HepG2 (cell line): ENCODE measurements at regions not wholly inside any gene's neighbourhood (a gene's known extent, or its start where the extent isn't known, plus 50 kb on each side); places are given as distances from the start of the nearest gene placed in this dataset.

Experiments used
- ATAC-seq: fragments of 200-7000 bp; cut with Tn5 transposase; 3 replicates; pipeline ENCODE4 v1.9.1; 2020; ENCODE audit warnings: mild to moderate bottlenecking, moderate library complexity
- BruUV-seq: library from RNA; stranded (reverse); fragments of 400-500 nt; replicated peaks from 2 replicates; lab custom pipeline; 2021; lab: Mats Ljungman, UMichigan
- CTCF ChIA-PET: fragments of 300-600 bp; formaldehyde crosslinking; extraction: SDS; loops from one replicate; lab custom pipeline; 2021; ENCODE audit warnings: low total read pairs, inconsistent platforms, low intra/inter-chr PET ratio; lab: Yijun Ruan, JAX
- POLR2A ChIA-PET: fragments of 350-600 bp; sonication (Branson Sonifier 250); formaldehyde crosslinking; loops from one replicate; lab custom pipeline; 2020; ENCODE audit warnings: antibody characterized with exemption, inconsistent platforms; lab: Yijun Ruan, JAX
- DNase-seq: peaks from one replicate; pipeline ENCODE4 v3.0.0-alpha.2; 2015; ENCODE audit warnings: low spot score
- FAIRE-seq: peaks from 3 replicates; lab custom pipeline; 2011; peaks lifted over from hg19 to GRCh38; lab: Jason Lieb, UNC
- H2AFZ ChIP-seq: one replicate; pipeline ENCODE4 v1.6.1; 2011; ENCODE audit warnings: low read length, inconsistent platforms
- H3K27ac ChIP-seq: fragments of 300-600 bp; 3 replicates; pipeline ENCODE4 v1.8.0; 2011; ENCODE audit warnings: mixed run types, mild to moderate bottlenecking, mixed read lengths, low read length, inconsistent platforms; ENCODE audit not compliant: insufficient read depth; ENCODE audit errors: extremely low read length
- H3K27me3 ChIP-seq, 2 experiments: fragments of 200-600 bp in 1 of 2; 2 replicates in 1 of 2; 3 replicates in 1 of 2; pipeline versions ENCODE4 v1.6.0 to v1.8.0; 2011; ENCODE audit warnings: low read length in 2 of 2, mild to moderate bottlenecking in 2 of 2, moderate library complexity in 2 of 2, inconsistent platforms in 1 of 2; ENCODE audit not compliant: insufficient read depth in 2 of 2, control insufficient read depth in 1 of 2
- H3K36me3 ChIP-seq, 2 experiments: fragments of 200-600 bp in 1 of 2; replicated peaks in 1 of 2; 2 replicates in 1 of 2; 3 replicates in 1 of 2; pipeline versions ENCODE4 v1.5.1 to v1.8.0; 2011; ENCODE audit warnings: low read length in 2 of 2, inconsistent platforms in 1 of 2; ENCODE audit not compliant: insufficient read depth in 2 of 2, control insufficient read depth in 1 of 2
- H3K4me1 ChIP-seq: 2 replicates; pipeline ENCODE4 v1.5.1; 2012; ENCODE audit warnings: low read length, inconsistent platforms; ENCODE audit not compliant: insufficient read depth
- H3K4me2 ChIP-seq: 2 replicates; pipeline ENCODE4 v1.6.0; 2011; ENCODE audit warnings: low read depth, low read length, inconsistent platforms
- H3K4me3 ChIP-seq, 3 experiments: fragments of 200-600 bp in 1 of 3; sonication (generic), shearing (Covaris generic) in 1 of 3; replicated peaks in 1 of 3; 2 replicates each; pipeline ENCODE4 v1.5.1; 2011 to 2016; ENCODE audit warnings: low read length in 3 of 3, inconsistent platforms in 2 of 3, low read depth in 2 of 3, mild to moderate bottlenecking in 2 of 3, control low read depth in 1 of 3, mixed read lengths in 1 of 3; ENCODE audit not compliant: insufficient read depth in 1 of 3
- H3K79me2 ChIP-seq: one replicate; pipeline ENCODE4 v1.6.1; 2011; ENCODE audit warnings: low read length, inconsistent platforms; ENCODE audit not compliant: insufficient read depth
- H3K9ac ChIP-seq: 2 replicates; pipeline ENCODE4 v1.6.0; 2011; ENCODE audit warnings: mild to moderate bottlenecking, low read depth, low read length, inconsistent platforms; ENCODE audit not compliant: insufficient read depth
- H3K9me3 ChIP-seq: 2 replicates; pipeline ENCODE4 v1.5.1; 2012; ENCODE audit warnings: mild to moderate bottlenecking, low read length
- H4K20me1 ChIP-seq: 2 replicates; pipeline ENCODE4 v1.6.0; 2011; ENCODE audit warnings: inconsistent platforms, mild to moderate bottlenecking, low read length, moderate library complexity; ENCODE audit not compliant: insufficient read depth
- ELF1 ChIP-seq: sonication (generic); formaldehyde crosslinking; IDR thresholded peaks from 2 replicates; pipeline ENCODE4 v1.4.0; 2020; ENCODE audit warnings: missing genetic modification reagents
- NFE2L1 ChIP-seq: sonication (generic); formaldehyde crosslinking; IDR thresholded peaks from 2 replicates; pipeline ENCODE4 v1.4.0; 2020; ENCODE audit warnings: missing genetic modification reagents, mild to moderate bottlenecking, borderline replicate concordance
- NFYB ChIP-seq: sonication (generic); formaldehyde crosslinking; IDR thresholded peaks from 2 replicates; pipeline ENCODE4 v1.4.0; 2020; ENCODE audit warnings: missing genetic modification reagents
- ZBTB49 ChIP-seq: sonication (generic); formaldehyde crosslinking; IDR thresholded peaks from 2 replicates; pipeline ENCODE4 v1.4.0; 2020; ENCODE audit warnings: missing genetic modification reagents, borderline replicate concordance
- ZNF703 ChIP-seq: sonication (generic); formaldehyde crosslinking; IDR thresholded peaks from 2 replicates; pipeline ENCODE4 v1.5.1; 2020; ENCODE audit warnings: missing genetic modification reagents, mild to moderate bottlenecking, moderate library complexity, borderline replicate concordance
- ZNF75D ChIP-seq: sonication (generic); formaldehyde crosslinking; IDR thresholded peaks from 2 replicates; pipeline ENCODE4 v1.8.1; 2023; ENCODE audit warnings: missing genetic modification reagents, mild to moderate bottlenecking, borderline replicate concordance
- WGBS: methylation state at CpG from one replicate; pipeline ENCODE4 v1.1.6; 2017; ENCODE audit warnings: low lambda C conversion rate; 5-methylcytosine and 5-hydroxymethylcytosine counted together
- in situ Hi-C: cut with HindIII; loops from 2 replicates; pipeline ENCODE4 v1.10.0; 2017; ENCODE audit warnings: low pct_unique_long_range_greater_than_20kb; ENCODE audit not compliant: extremely low pct_ligation_motif_present
- intact Hi-C: fragments of 100-400 bp; cut with micrococcal nuclease; formaldehyde crosslinking; loops from one replicate; pipeline ENCODE4 v1.10.0; 2022; ENCODE audit not compliant: unreplicated experiment

- TF ChIP-seq ZNF75D (CRISPR knock-in tag) = no peak
- no peak for TF ChIP-seq NFE2L1 (CRISPR knock-in tag)
- no peak for TF ChIP-seq ELF1 (CRISPR knock-in tag)
- no peak for TF ChIP-seq ZBTB49 (CRISPR knock-in tag)
Measured at GRCh38 chr12:91769736-91770135, 375.9 kb downstream of the BTG1 start (continued).

GRCh38 chr12:91767237-91767636, 378.4 kb downstream of the BTG1 start:
- no TSS peak for BruUV-seq
- no peak overlapping the region for H3K27ac ChIP-seq
- H3K79me2 ChIP-seq = no peaks in the 10 kb centered on the region
- no peaks in the 10 kb centered on the region for H4K20me1 ChIP-seq
- H3K9me3 ChIP-seq = no peaks in the 10 kb centered on the region
- no peak for ATAC-seq
- H3K9ac ChIP-seq = no peak overlapping the region
- no peaks in the 10 kb centered on the region for H3K4me1 ChIP-seq
- no peak overlapping the region for H2AFZ ChIP-seq
- intact Hi-C loops = no loop called here
- in situ Hi-C loops = no loop called here
- H3K27me3 ChIP-seq = no peaks in the 10 kb centered on the region
- FAIRE-seq = no peak
- no peaks in the 10 kb centered on the region for H3K36me3 ChIP-seq
- no peak for TF ChIP-seq NFYB (CRISPR knock-in tag)
- TF ChIP-seq ZNF703 (CRISPR knock-in tag) = no peak
- no peak for DNase-seq
- ChIA-PET CTCF (no interaction called here), POLR2A (no interaction called here)
- H3K4me2 ChIP-seq = no peak overlapping the region
- 15% methylated on average over 1 of the region's 1 CpG for WGBS
- H3K4me3 ChIP-seq = no peak overlapping the region
